Effector CD4-positive, alpha-beta T cell (primary cell): ENCODE measurements at regions not wholly inside any gene's neighbourhood (a gene's known extent, or its start where the extent isn't known, plus 50 kb on each side); places are given as distances from the start of the nearest gene placed in this dataset.

Experiments
- DNase-seq: peaks from one replicate; pipeline ENCODE4 v3.0.0-alpha.2; 2020

GRCh38 chr12:127640181-127640886, 626.6 kb upstream of the TMEM132C start:
- DNase-seq, result no peak

- DNase-seq, result no peak
These were observed 624.8 kb upstream of the TMEM132C start for GRCh38 chr12:127642208-127642607.

GRCh38 chr12:127648321-127648720, 618.6 kb upstream of the TMEM132C start:
- DNase-seq, result no peak

- no peak for DNase-seq
These were observed 617.0 kb upstream of the TMEM132C start for GRCh38 chr12:127649961-127650360.

GRCh38 chr12:127650626-127651025, 616.3 kb upstream of the TMEM132C start:
- no peak for DNase-seq

- no peak for DNase-seq
These were observed 614.7 kb upstream of the TMEM132C start for GRCh38 chr12:127652281-127652680.

GRCh38 chr12:127654383-127654985, 612.5 kb upstream of the TMEM132C start:
- DNase-seq, result no peak

- DNase-seq, result no peak
These were observed 611.3 kb upstream of the TMEM132C start for GRCh38 chr12:127655691-127656090.

GRCh38 chr12:127656266-127656665, 610.7 kb upstream of the TMEM132C start:
- no peak for DNase-seq

- no peak for DNase-seq
These were observed 609.9 kb upstream of the TMEM132C start for GRCh38 chr12:127657036-127657435.

- DNase-seq, result no peak
These were observed 606.0 kb upstream of the TMEM132C start for GRCh38 chr12:127660961-127661360.

GRCh38 chr12:127663716-127664115, 603.3 kb upstream of the TMEM132C start:
- no peak for DNase-seq

- DNase-seq, result no peak
These were observed 602.1 kb upstream of the TMEM132C start for GRCh38 chr12:127664901-127665300.

GRCh38 chr12:127667131-127667685, 599.8 kb upstream of the TMEM132C start:
- no peak for DNase-seq

- no peak for DNase-seq
These were observed 596.7 kb upstream of the TMEM132C start for GRCh38 chr12:127670294-127670693.

GRCh38 chr12:127670796-127671195, 596.2 kb upstream of the TMEM132C start:
- DNase-seq, result no peak

- DNase-seq, result no peak
These were observed 591.0 kb upstream of the TMEM132C start for GRCh38 chr12:127675936-127676335.

GRCh38 chr12:127677537-127678131, 589.3 kb upstream of the TMEM132C start:
- no peak for DNase-seq

GRCh38 chr12:127678945-127679344, 588.0 kb upstream of the TMEM132C start:
- DNase-seq, result no peak

GRCh38 chr12:127680516-127680915, 586.5 kb upstream of the TMEM132C start:
- DNase-seq, result no peak

GRCh38 chr12:127681151-127681754, 585.7 kb upstream of the TMEM132C start:
- DNase-seq, result no peak

GRCh38 chr12:127685491-127685890, 581.5 kb upstream of the TMEM132C start:
- no peak for DNase-seq

- no peak for DNase-seq
These were observed 581.0 kb upstream of the TMEM132C start for GRCh38 chr12:127685931-127686330.

GRCh38 chr12:127687181-127687580, 579.8 kb upstream of the TMEM132C start:
- no peak for DNase-seq
